ENCODE measurements at regions not wholly inside any gene's neighbourhood (a gene's known extent, or its start where the extent isn't known, plus 50 kb on each side); places are given as distances from the start of the nearest gene placed in this dataset.

DNA sequence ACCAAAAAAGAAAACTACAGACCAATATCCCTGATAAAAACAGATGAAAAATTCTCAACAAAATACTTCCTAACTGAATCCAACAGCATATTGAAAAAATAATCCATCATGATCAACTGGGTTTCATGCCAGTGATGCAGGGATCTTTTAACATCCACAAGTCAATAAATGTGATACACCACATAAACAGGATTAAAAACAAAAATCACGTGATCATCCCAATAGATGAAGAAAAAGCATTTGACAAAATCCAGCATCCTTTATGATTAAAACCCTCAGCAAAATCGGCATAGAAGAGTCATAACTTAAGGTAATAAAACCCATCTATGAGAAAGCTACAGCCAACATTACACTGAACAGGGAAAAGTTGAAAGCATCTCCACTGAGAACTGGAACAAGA is 107.5 kb downstream of the DCLK3 start:
- ATAC-seq: no peak
- intact Hi-C loops (cut with DNase I, micrococcal nuclease): no loop called here

GRCh38 chr3:36653095-36653494 is 111.3 kb downstream of the DCLK3 start:
- Histone ChIP-seq H3K36me3 (ENCODE audit: low read depth) (no peaks in the 10 kb centered on the region), H3K4me3 (no peak overlapping the region), H3K4me1 (ENCODE audit: low read depth) (no peaks in the 10 kb centered on the region), H3K9me3 (no peaks in the 10 kb centered on the region)
- no peak for TF ChIP-seq CTCF (IDR thresholded peaks at IDR 0.05)
- DNase-seq (peak in 1 of 3 donors; percentile 13), ATAC-seq (no peak)
- intact Hi-C loops (cut with DNase I, micrococcal nuclease): no loop called here

More for the DNA sequence above, 107.5 kb downstream of the DCLK3 start:
- Histone ChIP-seq H3K36me3 (ENCODE audit: low read depth) (no peaks in the 10 kb centered on the region), H3K4me1 (ENCODE audit: low read depth) (no peaks in the 10 kb centered on the region), H3K4me3 (no peak overlapping the region), H3K9me3 (no peaks in the 10 kb centered on the region)
- DNase-seq: no peak
- TF ChIP-seq CTCF (IDR thresholded peaks at IDR 0.05): no peak

- no peak for TF ChIP-seq CTCF (IDR thresholded peaks at IDR 0.05)
- Histone ChIP-seq H3K9me3 (no peaks in the 10 kb centered on the region), H3K4me3 (no peak overlapping the region), H3K36me3 (ENCODE audit: low read depth) (no peaks in the 10 kb centered on the region), H3K4me1 (ENCODE audit: low read depth) (no peaks in the 10 kb centered on the region)
- ATAC-seq: no peak
- DNase-seq: no peak
- intact Hi-C loops (cut with DNase I, micrococcal nuclease): no loop called here
Measured at GRCh38 chr3:36652104-36652503, 112.2 kb downstream of the DCLK3 start.

DNA sequence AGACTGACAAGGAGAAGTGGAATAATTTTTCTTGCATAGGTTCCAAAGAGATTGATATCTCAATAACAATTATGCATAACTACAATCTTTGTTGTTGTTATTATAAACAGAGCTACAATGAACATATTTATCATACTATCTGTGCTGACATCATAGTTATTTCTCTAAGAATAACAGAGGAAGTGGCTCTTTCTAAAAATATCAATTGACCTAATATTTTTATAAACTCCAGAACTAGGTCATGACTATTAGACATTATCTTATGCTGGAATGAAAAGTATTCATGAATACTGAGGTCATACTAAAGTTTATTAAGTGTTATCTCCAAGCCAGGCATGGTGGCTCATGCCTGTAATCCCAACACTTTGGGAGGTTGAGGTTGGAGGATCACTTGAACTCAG is 114.1 kb downstream of the DCLK3 start:
- Histone ChIP-seq H3K36me3 (ENCODE audit: low read depth) (no peaks in the 10 kb centered on the region), H3K9me3 (no peaks in the 10 kb centered on the region), H3K4me3 (no peak overlapping the region), H3K4me1 (ENCODE audit: low read depth) (no peaks in the 10 kb centered on the region)
- DNase-seq: no peak
- ATAC-seq: no peak
- intact Hi-C loops (cut with DNase I, micrococcal nuclease): no loop called here
- TF ChIP-seq CTCF (IDR thresholded peaks at IDR 0.05): no peak

DNA sequence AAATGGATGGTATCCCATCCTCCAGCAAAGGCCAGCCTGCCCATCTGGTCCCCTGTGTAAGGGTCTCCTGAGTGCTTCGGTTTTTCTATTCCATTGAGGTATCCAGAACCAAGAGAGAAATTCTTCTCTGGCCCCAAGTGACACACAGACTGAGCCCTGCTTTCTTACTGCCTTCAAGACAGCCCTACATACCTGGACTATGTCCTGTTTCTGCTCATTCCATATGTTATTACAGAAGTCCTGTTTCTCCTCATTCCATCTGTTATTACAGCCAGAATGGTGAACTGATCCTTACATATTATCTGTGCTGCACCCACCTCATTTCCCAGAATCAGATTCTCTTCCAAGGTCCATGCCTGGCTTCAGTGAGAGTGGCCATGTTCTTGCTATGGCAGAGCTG is 115.2 kb downstream of the DCLK3 start:
- no peak for TF ChIP-seq CTCF (IDR thresholded peaks at IDR 0.05)
- intact Hi-C loops (cut with DNase I, micrococcal nuclease): no loop called here
- H3K4me1 ChIP-seq (ENCODE audit: low read depth): no peaks in the 10 kb centered on the region
- no peaks in the 10 kb centered on the region for H3K9me3 ChIP-seq
- ATAC-seq: no peak
- no peak for DNase-seq
- no peak overlapping the region for H3K4me3 ChIP-seq
- no peaks in the 10 kb centered on the region for H3K36me3 ChIP-seq (ENCODE audit: low read depth)

Measured in mucosa of descending colon (tissue), 3 donors.